HEK293 (cell line): ENCODE measurements at regions not wholly inside any gene's neighbourhood (a gene's known extent, or its start where the extent isn't known, plus 50 kb on each side); places are given as distances from the start of the nearest gene placed in this dataset.

Experiments
- CTCF ChIA-PET: fragments of 350-600 bp; formaldehyde crosslinking; extraction: SDS; loops from one replicate; lab custom pipeline; 2021; ENCODE audit warnings: antibody characterized with exemption; lab: Yijun Ruan, JAX
- POLR2A ChIA-PET: fragments of 300-600 bp; formaldehyde crosslinking; extraction: SDS; loops from one replicate; lab custom pipeline; 2020; ENCODE audit warnings: antibody characterized with exemption, inconsistent platforms; lab: Yijun Ruan, JAX
- H3K27ac ChIP-seq: fragments of 200-500 bp; sonication (Bioruptor generic); 2 replicates; pipeline ENCODE4 v1.5.1; 2014; ENCODE audit warnings: low read depth, low read length, control low read depth, inconsistent platforms; ENCODE audit errors: extremely low read depth
- H3K36me3 ChIP-seq, 2 experiments: fragments of 200-500 bp in 1 of 2; sonication (Bioruptor generic) in 1 of 2; 1 replicate in 1 of 2; 2 replicates in 1 of 2; pipeline ENCODE4 v1.5.1; 2014 to 2017; ENCODE audit warnings: inconsistent platforms in 2 of 2, low read length in 2 of 2; ENCODE audit not compliant: control insufficient read depth in 2 of 2, insufficient read depth in 1 of 2
- H3K4me1 ChIP-seq: fragments of 200-500 bp; sonication (Bioruptor generic); 2 replicates; pipeline ENCODE4 v1.5.1; 2014; ENCODE audit warnings: mild to moderate bottlenecking, low read length, inconsistent platforms; ENCODE audit not compliant: control insufficient read depth, insufficient read depth
- H3K4me3 ChIP-seq: 2 replicates; pipeline ENCODE4 v1.5.1; 2011; ENCODE audit warnings: low read depth, mild to moderate bottlenecking, control low read depth, low read length, moderate library complexity
- H3K9me3 ChIP-seq: fragments of 200-500 bp; sonication (Bioruptor generic); 2 replicates; pipeline ENCODE4 v1.5.1; 2014; ENCODE audit warnings: low read depth, low read length, inconsistent platforms; ENCODE audit not compliant: control insufficient read depth, insufficient read depth
- FEZF1 ChIP-seq: fragments of 450-650 bp; formaldehyde crosslinking; IDR thresholded peaks from 2 replicates; pipeline ENCODE4 v1.5.1; 2016; ENCODE audit warnings: missing biosample characterization, missing genetic modification characterization
- GLIS2 ChIP-seq: fragments of 450-650 bp; formaldehyde crosslinking; IDR thresholded peaks from 2 replicates; pipeline ENCODE4 v1.5.1; 2016; ENCODE audit warnings: missing biosample characterization, missing genetic modification characterization
- ZBTB1 ChIP-seq: fragments of 450-650 bp; formaldehyde crosslinking; IDR thresholded peaks from 2 replicates; pipeline ENCODE4 v1.5.1; 2016; ENCODE audit warnings: missing biosample characterization, missing genetic modification characterization
- ZIC2 ChIP-seq: fragments of 450-650 bp; formaldehyde crosslinking; IDR thresholded peaks from 2 replicates; pipeline ENCODE4 v1.5.1; 2016; ENCODE audit warnings: missing biosample characterization, missing genetic modification characterization
- ZNF146 ChIP-seq: fragments of 450-650 bp; formaldehyde crosslinking; IDR thresholded peaks from 2 replicates; pipeline ENCODE4 v1.5.1; 2016; ENCODE audit warnings: missing biosample characterization, missing genetic modification characterization
- ZNF155 ChIP-seq: fragments of 450-650 bp; formaldehyde crosslinking; IDR thresholded peaks from 2 replicates; pipeline ENCODE4 v1.5.1; 2016; ENCODE audit warnings: missing biosample characterization, missing genetic modification characterization
- ZNF16 ChIP-seq: fragments of 450-650 bp; formaldehyde crosslinking; IDR thresholded peaks from 2 replicates; pipeline ENCODE4 v1.5.1; 2016; ENCODE audit warnings: low read depth, missing biosample characterization, missing genetic modification characterization
- ZNF335 ChIP-seq: fragments of 450-650 bp; formaldehyde crosslinking; conservative IDR thresholded peaks from 2 replicates; pipeline ENCODE4 v1.5.1; 2016; ENCODE audit warnings: missing biosample characterization, missing genetic modification characterization
- ZNF350 ChIP-seq: fragments of 450-650 bp; formaldehyde crosslinking; IDR thresholded peaks from 2 replicates; pipeline ENCODE4 v1.5.0; 2017; ENCODE audit warnings: missing biosample characterization, mild to moderate bottlenecking, missing genetic modification characterization
- ZNF423 ChIP-seq: fragments of 450-650 bp; formaldehyde crosslinking; IDR thresholded peaks from 2 replicates; pipeline ENCODE4 v1.5.1; 2016; ENCODE audit warnings: missing biosample characterization, missing genetic modification characterization
- ZNF558 ChIP-seq: fragments of 450-650 bp; formaldehyde crosslinking; IDR thresholded peaks from 2 replicates; pipeline ENCODE4 v1.5.1; 2016; ENCODE audit warnings: missing biosample characterization, missing genetic modification characterization
- ZNF629 ChIP-seq: fragments of 450-650 bp; formaldehyde crosslinking; IDR thresholded peaks from 2 replicates; pipeline ENCODE4 v1.5.1; 2017; ENCODE audit warnings: missing biosample characterization, missing genetic modification characterization
- ZNF747 ChIP-seq: fragments of 450-650 bp; formaldehyde crosslinking; IDR thresholded peaks from 2 replicates; pipeline ENCODE4 v1.5.1; 2016; ENCODE audit warnings: missing biosample characterization, missing genetic modification characterization
- ZNF768 ChIP-seq: fragments of 450-650 bp; formaldehyde crosslinking; IDR thresholded peaks from 2 replicates; pipeline ENCODE4 v1.5.1; 2018; ENCODE audit warnings: missing biosample characterization, mild to moderate bottlenecking, missing genetic modification characterization
- ZSCAN23 ChIP-seq: fragments of 450-650 bp; formaldehyde crosslinking; IDR thresholded peaks from 2 replicates; pipeline ENCODE4 v1.5.1; 2016; ENCODE audit warnings: missing biosample characterization, missing genetic modification characterization
- TF ChIP-seq, protein P1 (sequence below): fragments of 450-650 bp; formaldehyde crosslinking; IDR thresholded peaks from 2 replicates; pipeline ENCODE4 v1.5.1; 2016; ENCODE audit warnings: missing biosample characterization, missing genetic modification characterization, low read depth
- TF ChIP-seq, protein P2 (sequence below): fragments of 450-650 bp; formaldehyde crosslinking; IDR thresholded peaks from 2 replicates; pipeline ENCODE4 v1.5.1; 2016; ENCODE audit warnings: missing biosample characterization, missing genetic modification characterization, borderline replicate concordance
- TF ChIP-seq, protein P3 (sequence below): fragments of 450-650 bp; formaldehyde crosslinking; IDR thresholded peaks from 2 replicates; pipeline ENCODE4 v1.5.1; 2016; ENCODE audit warnings: missing biosample characterization, missing genetic modification characterization
- TF ChIP-seq, protein P4 (sequence below): fragments of 450-650 bp; formaldehyde crosslinking; IDR thresholded peaks from 2 replicates; pipeline ENCODE4 v1.5.1; 2016; ENCODE audit warnings: missing biosample characterization, missing genetic modification characterization

DNA sequence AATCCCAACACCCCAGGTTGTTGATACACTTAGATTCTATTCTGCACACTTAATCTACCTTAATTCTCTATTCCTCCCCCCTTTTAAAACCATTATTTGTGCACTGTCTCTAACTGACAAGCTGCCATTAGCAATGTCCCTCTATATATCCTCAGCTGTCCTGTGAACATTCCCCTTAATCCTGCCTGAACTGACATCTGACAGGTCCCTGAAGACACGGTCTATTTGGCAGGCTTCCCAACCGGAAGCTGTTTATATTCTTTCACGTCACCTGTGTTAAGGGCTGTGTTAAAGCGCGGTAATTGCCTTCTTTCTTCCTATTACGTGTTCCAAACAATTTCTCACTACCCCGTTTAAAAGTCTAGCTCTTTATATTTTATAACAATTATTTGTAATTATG, 277.3 kb downstream of the CDH9 start:
- H3K36me3 ChIP-seq, result no peaks in the 10 kb centered on the region
- no peaks in the 10 kb centered on the region for H3K4me1 ChIP-seq
- ChIA-PET CTCF (interaction anchor here (0.6 kb wide), 1 partner anchor 9 kb away, joined by 4 read pairs; no protein-coding TSS in a partner anchor), POLR2A (no interaction called here)
- H3K4me3 ChIP-seq, result no peak overlapping the region
- H3K27ac ChIP-seq, result no peak overlapping the region
- TF ChIP-seq ZNF335 (no peak), ZNF423 (no peak), ZNF350 (tag by site-specific recombination) (no peak), ZNF558 (no peak), FEZF1 (tag by site-specific recombination) (no peak), ZSCAN23 (no peak), ZBTB1 (no peak), GLIS2 (tag by site-specific recombination) (no peak), ZIC2 (tag by site-specific recombination) (no peak), ZNF747 (tag by site-specific recombination) (no peak), ZNF155 (tag by site-specific recombination) (no peak), ZNF629 (tag by site-specific recombination) (no peak), ZNF16 (tag by site-specific recombination) (no peak), ZNF146 (tag by site-specific recombination) (no peak), ZNF768 (tag by site-specific recombination) (no peak)
- TF ChIP-seq, protein P1, sequence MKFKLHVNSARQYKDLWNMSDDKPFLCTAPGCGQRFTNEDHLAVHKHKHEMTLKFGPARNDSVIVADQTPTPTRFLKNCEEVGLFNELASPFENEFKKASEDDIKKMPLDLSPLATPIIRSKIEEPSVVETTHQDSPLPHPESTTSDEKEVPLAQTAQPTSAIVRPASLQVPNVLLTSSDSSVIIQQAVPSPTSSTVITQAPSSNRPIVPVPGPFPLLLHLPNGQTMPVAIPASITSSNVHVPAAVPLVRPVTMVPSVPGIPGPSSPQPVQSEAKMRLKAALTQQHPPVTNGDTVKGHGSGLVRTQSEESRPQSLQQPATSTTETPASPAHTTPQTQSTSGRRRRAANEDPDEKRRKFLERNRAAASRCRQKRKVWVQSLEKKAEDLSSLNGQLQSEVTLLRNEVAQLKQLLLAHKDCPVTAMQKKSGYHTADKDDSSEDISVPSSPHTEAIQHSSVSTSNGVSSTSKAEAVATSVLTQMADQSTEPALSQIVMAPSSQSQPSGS (tag by site-specific recombination), result no peak
- TF ChIP-seq, protein P2, sequence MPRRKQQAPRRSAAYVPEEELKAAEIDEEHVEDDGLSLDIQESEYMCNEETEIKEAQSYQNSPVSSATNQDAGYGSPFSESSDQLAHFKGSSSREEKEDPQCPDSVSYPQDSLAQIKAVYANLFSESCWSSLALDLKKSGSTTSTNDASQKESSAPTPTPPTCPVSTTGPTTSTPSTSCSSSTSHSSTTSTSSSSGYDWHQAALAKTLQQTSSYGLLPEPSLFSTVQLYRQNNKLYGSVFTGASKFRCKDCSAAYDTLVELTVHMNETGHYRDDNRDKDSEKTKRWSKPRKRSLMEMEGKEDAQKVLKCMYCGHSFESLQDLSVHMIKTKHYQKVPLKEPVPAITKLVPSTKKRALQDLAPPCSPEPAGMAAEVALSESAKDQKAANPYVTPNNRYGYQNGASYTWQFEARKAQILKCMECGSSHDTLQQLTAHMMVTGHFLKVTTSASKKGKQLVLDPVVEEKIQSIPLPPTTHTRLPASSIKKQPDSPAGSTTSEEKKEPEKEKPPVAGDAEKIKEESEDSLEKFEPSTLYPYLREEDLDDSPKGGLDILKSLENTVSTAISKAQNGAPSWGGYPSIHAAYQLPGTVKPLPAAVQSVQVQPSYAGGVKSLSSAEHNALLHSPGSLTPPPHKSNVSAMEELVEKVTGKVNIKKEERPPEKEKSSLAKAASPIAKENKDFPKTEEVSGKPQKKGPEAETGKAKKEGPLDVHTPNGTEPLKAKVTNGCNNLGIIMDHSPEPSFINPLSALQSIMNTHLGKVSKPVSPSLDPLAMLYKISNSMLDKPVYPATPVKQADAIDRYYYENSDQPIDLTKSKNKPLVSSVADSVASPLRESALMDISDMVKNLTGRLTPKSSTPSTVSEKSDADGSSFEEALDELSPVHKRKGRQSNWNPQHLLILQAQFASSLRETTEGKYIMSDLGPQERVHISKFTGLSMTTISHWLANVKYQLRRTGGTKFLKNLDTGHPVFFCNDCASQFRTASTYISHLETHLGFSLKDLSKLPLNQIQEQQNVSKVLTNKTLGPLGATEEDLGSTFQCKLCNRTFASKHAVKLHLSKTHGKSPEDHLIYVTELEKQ, result no peak
- H3K9me3 ChIP-seq, result no peaks in the 10 kb centered on the region

DNA sequence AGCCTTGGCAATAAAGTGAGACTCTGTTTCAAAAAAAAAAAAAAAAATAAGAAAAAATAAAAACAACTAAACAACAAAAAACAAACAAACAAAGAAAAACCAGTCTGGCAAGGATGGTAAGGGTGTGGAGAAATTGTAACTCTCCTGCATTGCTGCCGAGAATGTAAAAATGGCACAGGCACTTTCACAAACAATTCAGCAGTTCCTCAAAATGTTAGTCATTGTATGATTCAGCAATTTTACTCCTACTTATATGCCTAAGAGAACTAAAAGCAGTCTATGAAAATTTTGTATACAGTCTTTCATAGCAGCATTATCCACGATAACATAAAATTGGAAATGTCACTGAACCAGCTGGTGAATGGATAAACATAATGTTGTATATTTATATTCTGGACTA, 280.4 kb downstream of the CDH9 start:
- TF ChIP-seq, protein P3, sequence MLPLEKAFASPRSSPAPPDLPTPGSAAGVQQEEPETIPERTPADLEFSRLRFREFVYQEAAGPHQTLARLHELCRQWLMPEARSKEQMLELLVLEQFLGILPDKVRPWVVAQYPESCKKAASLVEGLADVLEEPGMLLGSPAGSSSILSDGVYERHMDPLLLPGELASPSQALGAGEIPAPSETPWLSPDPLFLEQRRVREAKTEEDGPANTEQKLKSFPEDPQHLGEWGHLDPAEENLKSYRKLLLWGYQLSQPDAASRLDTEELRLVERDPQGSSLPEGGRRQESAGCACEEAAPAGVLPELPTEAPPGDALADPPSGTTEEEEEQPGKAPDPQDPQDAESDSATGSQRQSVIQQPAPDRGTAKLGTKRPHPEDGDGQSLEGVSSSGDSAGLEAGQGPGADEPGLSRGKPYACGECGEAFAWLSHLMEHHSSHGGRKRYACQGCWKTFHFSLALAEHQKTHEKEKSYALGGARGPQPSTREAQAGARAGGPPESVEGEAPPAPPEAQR (tag by site-specific recombination), result no peak
- TF ChIP-seq, protein P4, sequence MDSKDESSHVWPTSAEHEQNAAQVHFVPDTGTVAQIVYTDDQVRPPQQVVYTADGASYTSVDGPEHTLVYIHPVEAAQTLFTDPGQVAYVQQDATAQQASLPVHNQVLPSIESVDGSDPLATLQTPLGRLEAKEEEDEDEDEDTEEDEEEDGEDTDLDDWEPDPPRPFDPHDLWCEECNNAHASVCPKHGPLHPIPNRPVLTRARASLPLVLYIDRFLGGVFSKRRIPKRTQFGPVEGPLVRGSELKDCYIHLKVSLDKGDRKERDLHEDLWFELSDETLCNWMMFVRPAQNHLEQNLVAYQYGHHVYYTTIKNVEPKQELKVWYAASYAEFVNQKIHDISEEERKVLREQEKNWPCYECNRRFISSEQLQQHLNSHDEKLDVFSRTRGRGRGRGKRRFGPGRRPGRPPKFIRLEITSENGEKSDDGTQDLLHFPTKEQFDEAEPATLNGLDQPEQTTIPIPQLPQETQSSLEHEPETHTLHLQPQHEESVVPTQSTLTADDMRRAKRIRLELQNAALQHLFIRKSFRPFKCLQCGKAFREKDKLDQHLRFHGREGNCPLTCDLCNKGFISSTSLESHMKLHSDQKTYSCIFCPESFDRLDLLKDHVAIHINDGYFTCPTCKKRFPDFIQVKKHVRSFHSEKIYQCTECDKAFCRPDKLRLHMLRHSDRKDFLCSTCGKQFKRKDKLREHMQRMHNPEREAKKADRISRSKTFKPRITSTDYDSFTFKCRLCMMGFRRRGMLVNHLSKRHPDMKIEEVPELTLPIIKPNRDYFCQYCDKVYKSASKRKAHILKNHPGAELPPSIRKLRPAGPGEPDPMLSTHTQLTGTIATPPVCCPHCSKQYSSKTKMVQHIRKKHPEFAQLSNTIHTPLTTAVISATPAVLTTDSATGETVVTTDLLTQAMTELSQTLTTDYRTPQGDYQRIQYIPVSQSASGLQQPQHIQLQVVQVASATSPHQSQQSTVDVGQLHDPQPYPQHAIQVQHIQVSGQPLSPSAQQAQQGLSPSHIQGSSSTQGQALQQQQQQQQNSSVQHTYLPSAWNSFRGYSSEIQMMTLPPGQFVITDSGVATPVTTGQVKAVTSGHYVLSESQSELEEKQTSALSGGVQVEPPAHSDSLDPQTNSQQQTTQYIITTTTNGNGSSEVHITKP (tag by site-specific recombination), result no peak
- Histone ChIP-seq H3K27ac (no peak overlapping the region), H3K4me1 (no peaks in the 10 kb centered on the region), H3K36me3 (no peaks in the 10 kb centered on the region), H3K9me3 (no peaks in the 10 kb centered on the region), H3K4me3 (no peak overlapping the region)
- CTCF ChIA-PET, result no interaction called here
- POLR2A ChIA-PET, result no interaction called here
